ENCODE measurements at regions not wholly inside any gene's neighbourhood (a gene's known extent, or its start where the extent isn't known, plus 50 kb on each side); places are given as distances from the start of the nearest gene placed in this dataset.
"Not testable (repeated sequence)": the region's sequence is repeated elsewhere in the genome, so short reads cannot be mapped to it uniquely, and the experiment has no call there.

DNA sequence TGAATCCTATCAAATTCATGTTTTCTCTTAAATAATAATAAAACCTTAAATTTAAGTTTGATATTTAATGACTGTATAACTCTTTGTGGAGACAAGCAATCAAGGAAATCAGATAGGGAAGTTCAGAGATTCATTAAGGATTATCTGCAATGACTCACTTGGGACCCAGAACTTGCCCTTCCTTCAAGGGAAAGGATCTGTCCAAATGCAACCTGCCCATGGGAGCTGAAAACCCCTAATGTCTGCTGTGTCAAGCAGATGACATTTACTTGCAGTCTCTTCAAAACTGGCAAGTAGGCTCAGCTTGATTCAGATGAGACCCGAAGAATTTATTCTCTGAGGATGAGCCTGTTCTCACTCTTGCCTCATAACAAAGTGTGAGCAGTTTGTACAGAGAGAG, 1577.6 kb downstream of the EFNA5 start:
- no peaks in the 10 kb centered on the region for H3K4me1 Mint-ChIP-seq
- no peak overlapping the region for H3K4me3 Mint-ChIP-seq
- H3K36me3 Mint-ChIP-seq, result no peaks in the 10 kb centered on the region
- H3K27me3 Mint-ChIP-seq, result no peaks in the 10 kb centered on the region
- no peak overlapping the region for H3K27ac Mint-ChIP-seq
- H3K9me3 Mint-ChIP-seq, result peaks cover 5% of the 10 kb centered on the region

DNA sequence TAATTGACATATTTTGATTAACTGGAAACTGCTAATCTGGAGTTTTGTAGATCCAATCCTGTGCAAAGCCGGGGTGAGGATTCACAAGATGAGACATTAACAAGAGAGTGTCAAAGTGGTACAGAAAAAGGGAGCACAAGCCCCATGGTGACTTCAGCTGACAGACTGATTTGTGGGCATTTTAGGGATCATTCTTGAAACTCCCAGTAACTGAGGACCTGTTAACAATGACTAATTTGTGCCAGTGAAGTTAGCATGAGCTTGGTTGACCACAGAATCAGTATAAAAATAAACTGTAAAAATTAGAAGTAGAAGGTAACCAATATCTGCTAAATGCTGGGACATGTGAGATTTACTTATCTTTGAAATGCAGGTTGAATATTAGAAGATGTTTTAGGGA, 1578.3 kb downstream of the EFNA5 start:
- Mint-ChIP-seq H3K27me3 (no peaks in the 10 kb centered on the region), H3K27ac (no peak overlapping the region), H3K4me1 (no peaks in the 10 kb centered on the region), H3K4me3 (no peak overlapping the region), H3K9me3 (peaks cover 5% of the 10 kb centered on the region), H3K36me3 (no peaks in the 10 kb centered on the region)

DNA sequence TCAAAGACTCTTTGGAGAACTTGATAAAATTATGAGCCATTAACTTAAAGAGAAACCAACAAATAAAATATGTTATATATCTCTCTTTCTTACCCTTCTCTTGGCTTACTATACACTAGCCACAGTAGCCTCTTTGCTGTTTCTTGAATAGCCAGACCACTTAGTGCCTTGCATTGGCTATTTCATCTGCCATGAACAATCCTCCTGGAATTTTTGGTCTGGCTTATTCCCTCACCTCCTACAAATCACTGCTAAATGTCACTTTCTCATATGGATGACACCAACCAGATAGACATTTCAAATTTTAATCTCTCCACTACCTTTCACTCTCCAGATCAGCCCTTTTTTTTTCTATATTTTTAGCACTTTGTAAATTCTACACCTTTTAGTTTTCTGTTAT, 1581.7 kb downstream of the EFNA5 start:
- no peak overlapping the region for H3K4me3 Mint-ChIP-seq
- H3K36me3 Mint-ChIP-seq, result no peaks in the 10 kb centered on the region
- H3K27me3 Mint-ChIP-seq, result no peaks in the 10 kb centered on the region
- H3K27ac Mint-ChIP-seq, result no peak overlapping the region
- H3K9me3 Mint-ChIP-seq, result peaks cover 5% of the 10 kb centered on the region
- H3K4me1 Mint-ChIP-seq, result no peaks in the 10 kb centered on the region

DNA sequence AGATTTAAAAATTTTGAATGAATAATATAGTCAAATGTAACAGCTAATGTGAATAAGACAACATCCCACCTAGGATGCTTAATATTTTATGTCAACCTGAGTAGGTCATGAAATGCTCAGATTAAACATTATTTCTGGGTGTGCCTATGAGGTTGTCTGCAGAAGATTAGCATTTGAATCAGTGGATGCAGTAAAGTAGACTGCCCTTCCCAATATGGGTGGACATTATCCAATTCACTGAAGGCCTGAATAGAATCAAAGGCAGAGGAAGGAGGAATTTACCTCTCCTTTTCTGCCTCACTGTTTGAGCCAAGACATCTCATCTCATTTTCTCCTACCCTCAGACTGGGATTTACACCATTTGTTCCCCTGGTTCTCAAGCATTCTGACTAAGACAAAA, 1582.3 kb downstream of the EFNA5 start:
- no peak overlapping the region for H3K4me3 Mint-ChIP-seq
- no peaks in the 10 kb centered on the region for H3K27me3 Mint-ChIP-seq
- H3K4me1 Mint-ChIP-seq, result no peaks in the 10 kb centered on the region
- H3K27ac Mint-ChIP-seq, result no peak overlapping the region
- H3K36me3 Mint-ChIP-seq, result no peaks in the 10 kb centered on the region
- peaks cover 5% of the 10 kb centered on the region for H3K9me3 Mint-ChIP-seq

DNA sequence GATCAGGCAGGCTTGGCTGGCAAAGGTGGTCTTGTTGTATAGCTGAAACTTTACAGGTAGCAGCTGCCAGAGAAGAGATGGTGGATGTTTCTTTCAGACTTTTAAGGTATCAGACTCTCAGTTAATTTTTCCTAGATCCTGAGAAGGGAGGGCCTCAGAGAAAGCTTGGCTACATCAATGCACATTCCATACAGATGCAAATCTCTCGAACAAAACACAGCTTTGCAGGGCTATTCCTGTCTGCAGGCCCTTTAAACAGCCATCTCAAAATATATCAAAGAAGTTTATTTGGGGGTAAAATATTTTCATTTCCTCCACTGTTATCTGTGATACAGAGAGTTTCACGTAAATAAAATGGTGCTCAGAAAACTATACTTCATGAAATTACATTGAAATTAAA, 1584.4 kb downstream of the EFNA5 start:
- no peak overlapping the region for H3K4me3 Mint-ChIP-seq
- H3K4me1 Mint-ChIP-seq, result no peaks in the 10 kb centered on the region
- peaks cover 5% of the 10 kb centered on the region for H3K9me3 Mint-ChIP-seq
- no peaks in the 10 kb centered on the region for H3K27me3 Mint-ChIP-seq
- H3K36me3 Mint-ChIP-seq, result no peaks in the 10 kb centered on the region
- H3K27ac Mint-ChIP-seq, result no peak overlapping the region

DNA sequence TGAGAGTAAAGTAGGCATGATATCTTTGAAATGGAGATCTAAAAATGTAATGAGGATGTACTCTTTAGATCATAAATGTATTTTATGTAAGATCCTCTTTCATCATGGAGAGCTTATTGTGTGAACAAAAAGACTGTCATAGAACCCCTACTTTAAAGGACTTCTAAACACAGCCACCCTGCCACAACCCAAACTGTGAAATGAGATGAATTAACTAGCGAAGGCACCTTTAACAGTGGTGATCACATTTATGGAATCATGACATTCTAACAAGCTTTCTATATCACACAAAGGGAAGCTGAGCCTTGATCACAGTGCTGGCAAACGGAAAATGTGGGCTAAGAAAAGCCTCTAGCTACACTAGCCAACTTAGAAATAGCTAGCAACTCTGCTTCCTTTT, 1585.2 kb downstream of the EFNA5 start:
- no peaks in the 10 kb centered on the region for H3K4me1 Mint-ChIP-seq
- no peak overlapping the region for H3K4me3 Mint-ChIP-seq
- H3K9me3 Mint-ChIP-seq, result peaks cover 5% of the 10 kb centered on the region
- no peaks in the 10 kb centered on the region for H3K27me3 Mint-ChIP-seq
- H3K36me3 Mint-ChIP-seq, result no peaks in the 10 kb centered on the region
- H3K27ac Mint-ChIP-seq, result no peak overlapping the region

DNA sequence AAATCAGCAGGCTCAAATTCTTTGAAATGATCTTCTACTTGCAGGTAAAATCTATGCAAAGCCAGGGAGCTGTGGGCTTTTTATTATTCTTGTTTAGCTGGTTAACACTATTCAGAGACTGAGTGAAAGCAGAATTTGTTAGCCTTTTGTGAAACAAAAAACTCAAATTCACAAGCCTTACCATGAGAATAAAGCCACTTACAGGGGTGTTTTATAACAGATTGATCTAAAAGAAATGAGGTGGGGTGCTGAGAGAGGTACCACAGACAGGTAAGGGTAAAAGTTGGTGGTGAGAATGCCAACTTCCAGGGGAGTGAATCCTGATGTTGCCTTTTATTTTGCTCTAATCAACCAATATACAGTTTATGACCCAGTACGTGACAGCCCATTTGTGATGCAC, 1585.6 kb downstream of the EFNA5 start:
- peaks cover 5% of the 10 kb centered on the region for H3K9me3 Mint-ChIP-seq

DNA sequence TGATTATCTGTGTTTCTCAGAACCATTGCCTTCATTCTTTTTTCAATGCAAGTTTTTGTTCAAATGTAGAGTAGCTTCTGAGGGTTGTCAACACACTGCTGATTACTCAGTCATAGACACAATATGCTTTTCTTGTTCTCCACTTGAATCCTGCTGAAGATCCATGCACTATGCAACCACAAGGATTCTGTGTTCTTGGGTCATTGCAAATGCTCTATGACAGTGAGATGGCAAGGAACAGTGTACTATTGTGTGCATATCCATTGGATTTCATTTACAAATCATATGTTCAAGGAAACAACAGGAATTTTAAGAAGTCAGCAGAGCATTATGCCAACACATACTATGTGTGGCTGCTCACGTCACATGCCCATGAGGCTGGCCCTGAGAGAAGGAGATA, 1590.2 kb downstream of the EFNA5 start:
- no peak overlapping the region for H3K27ac Mint-ChIP-seq
- H3K27me3 Mint-ChIP-seq, result no peaks in the 10 kb centered on the region
- H3K4me3 Mint-ChIP-seq, result no peak overlapping the region
- no peaks in the 10 kb centered on the region for H3K4me1 Mint-ChIP-seq
- no peaks in the 10 kb centered on the region for H3K9me3 Mint-ChIP-seq
- no peaks in the 10 kb centered on the region for H3K36me3 Mint-ChIP-seq

More for the DNA sequence above, 1585.6 kb downstream of the EFNA5 start:
- H3K27me3 Mint-ChIP-seq, result no peaks in the 10 kb centered on the region
- H3K27ac Mint-ChIP-seq, result no peak overlapping the region
- no peak overlapping the region for H3K4me3 Mint-ChIP-seq
- no peaks in the 10 kb centered on the region for H3K4me1 Mint-ChIP-seq
- no peaks in the 10 kb centered on the region for H3K36me3 Mint-ChIP-seq

DNA sequence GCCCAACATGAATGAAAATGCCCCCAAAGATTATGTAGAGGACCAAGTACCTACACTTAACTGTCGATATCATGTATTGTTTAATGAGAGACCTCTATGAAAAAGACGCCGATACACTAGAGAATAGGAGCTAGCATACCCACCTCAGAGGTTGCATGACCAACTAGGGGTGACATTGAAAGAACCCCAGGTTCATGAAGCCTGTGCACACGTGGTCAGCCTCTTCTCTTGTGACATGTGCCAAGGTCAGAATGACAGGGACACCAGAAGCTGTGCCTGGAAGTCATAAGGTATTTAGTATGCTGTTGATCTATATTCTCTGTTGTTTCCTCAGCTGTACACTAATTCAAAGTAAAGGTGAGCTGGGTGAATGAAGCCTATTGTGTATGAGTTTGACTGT, 1594.1 kb downstream of the EFNA5 start:
- no peak overlapping the region for H3K27ac Mint-ChIP-seq
- H3K4me1 Mint-ChIP-seq, result no peaks in the 10 kb centered on the region
- H3K4me3 Mint-ChIP-seq, result no peak overlapping the region
- no peaks in the 10 kb centered on the region for H3K27me3 Mint-ChIP-seq
- H3K9me3 Mint-ChIP-seq, result no peaks in the 10 kb centered on the region
- H3K36me3 Mint-ChIP-seq, result no peaks in the 10 kb centered on the region

DNA sequence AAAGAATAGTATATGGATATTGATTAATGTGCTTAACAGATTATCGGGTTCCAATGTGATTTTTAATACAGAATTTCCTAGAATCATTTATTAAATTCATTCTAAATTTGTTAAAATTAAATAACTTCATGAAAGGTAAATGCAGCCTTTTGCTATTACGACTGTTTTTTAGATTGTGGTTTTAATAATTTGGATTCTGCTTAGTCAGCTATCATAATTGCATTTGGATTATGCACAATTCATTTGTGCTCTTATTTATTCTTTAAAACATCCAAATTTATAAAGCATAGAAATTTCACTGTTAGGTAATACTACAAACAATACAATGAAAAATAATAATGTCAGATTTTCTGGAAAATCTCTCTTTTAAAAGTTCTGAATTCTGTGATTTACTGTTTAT, 1598.5 kb downstream of the EFNA5 start:
- Mint-ChIP-seq H3K4me1 (no peaks in the 10 kb centered on the region), H3K4me3 (no peak overlapping the region), H3K27me3 (no peaks in the 10 kb centered on the region), H3K9me3 (peaks cover 5% of the 10 kb centered on the region), H3K36me3 (no peaks in the 10 kb centered on the region), H3K27ac (no peak overlapping the region)

DNA sequence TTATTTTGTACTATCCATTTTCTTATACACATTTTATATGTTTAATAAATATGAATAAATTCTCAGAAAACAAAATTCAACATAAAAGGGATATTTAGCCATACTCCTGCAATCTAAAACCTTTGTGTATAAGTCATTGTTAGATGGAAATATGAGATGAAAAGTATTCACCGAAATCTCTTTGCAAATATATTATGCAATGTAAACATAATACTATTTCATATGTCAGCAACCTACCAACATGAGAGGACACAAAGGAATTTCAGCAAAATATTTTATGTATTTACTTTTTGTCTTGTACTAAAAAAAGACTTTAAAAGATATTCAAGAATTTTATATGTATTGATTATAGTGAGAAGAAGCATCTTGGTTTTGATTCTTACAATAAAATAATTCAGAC, 1623.4 kb downstream of the EFNA5 start:
- H3K4me1 Mint-ChIP-seq, result no peaks in the 10 kb centered on the region
- no peak overlapping the region for H3K4me3 Mint-ChIP-seq

DNA sequence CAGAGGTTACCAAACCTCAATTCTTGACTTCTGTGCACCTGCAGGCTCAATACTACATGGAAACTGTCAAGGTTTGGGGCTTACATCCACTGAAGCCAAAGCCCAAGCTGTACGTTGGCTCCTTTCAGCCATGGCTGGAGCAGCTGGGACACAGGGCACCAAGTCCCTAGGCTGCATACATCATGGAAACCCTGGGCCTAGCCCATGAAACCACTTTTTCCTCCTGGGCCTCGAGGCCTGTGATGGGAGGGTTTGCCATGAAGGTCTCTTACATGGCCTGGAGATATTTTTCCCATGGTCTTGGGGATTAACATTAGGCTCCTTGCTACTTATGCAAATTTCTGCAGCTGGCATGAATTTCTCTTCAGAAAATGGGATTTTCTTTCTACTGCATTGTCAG, 1638.7 kb downstream of the EFNA5 start:
- H3K4me1 Mint-ChIP-seq, H3K36me3 Mint-ChIP-seq, H3K27ac Mint-ChIP-seq, H3K4me3 Mint-ChIP-seq, H3K27me3 Mint-ChIP-seq, H3K9me3 Mint-ChIP-seq: not testable (repeated sequence)

More for the DNA sequence above, 1623.4 kb downstream of the EFNA5 start:
- H3K27me3 Mint-ChIP-seq, result no peaks in the 10 kb centered on the region
- H3K27ac Mint-ChIP-seq, result no peak overlapping the region
- no peaks in the 10 kb centered on the region for H3K36me3 Mint-ChIP-seq
- H3K9me3 Mint-ChIP-seq, result no peaks in the 10 kb centered on the region

DNA sequence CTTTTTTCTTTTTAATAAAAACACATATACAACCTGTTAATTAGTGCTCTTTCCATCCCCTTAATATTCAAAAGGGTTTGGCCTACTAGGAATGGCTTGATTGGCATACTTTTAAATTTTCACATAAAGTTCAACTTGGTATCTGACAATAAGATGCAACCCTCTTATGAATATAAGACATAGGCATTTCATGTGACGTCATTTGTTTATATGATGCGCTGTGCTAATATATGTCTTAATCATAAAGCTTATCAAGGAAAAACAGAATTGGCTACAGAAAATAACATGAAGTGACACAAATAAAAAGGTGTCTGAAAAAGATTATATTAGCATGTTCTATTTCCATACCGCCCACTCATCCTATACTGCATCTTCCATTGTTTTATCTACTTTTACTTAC, 1642.4 kb downstream of the EFNA5 start:
- no peaks in the 10 kb centered on the region for H3K36me3 Mint-ChIP-seq
- H3K27ac Mint-ChIP-seq, result no peak overlapping the region
- no peak overlapping the region for H3K4me3 Mint-ChIP-seq
- no peaks in the 10 kb centered on the region for H3K27me3 Mint-ChIP-seq
- H3K4me1 Mint-ChIP-seq, result no peaks in the 10 kb centered on the region
- H3K9me3 Mint-ChIP-seq, result peaks cover 17% of the 10 kb centered on the region

DNA sequence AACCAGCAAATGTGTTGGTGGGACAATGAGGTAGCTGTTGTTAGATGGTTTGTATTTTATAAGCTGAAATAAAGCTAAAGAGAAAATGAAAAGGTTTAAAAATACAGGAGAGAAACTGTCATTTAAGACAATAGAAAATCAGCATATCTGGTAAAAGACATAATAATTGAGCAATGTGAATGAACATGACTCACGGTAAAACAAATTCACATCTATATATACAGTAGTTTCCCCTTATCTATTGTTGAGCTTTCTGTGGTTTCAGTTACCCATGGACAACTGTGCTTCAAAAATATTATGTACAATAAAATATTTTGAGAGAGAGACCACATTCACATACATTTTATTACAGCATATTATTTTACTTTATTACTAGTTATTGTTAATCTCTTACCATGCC, 1649.8 kb downstream of the EFNA5 start:
- H3K4me3 Mint-ChIP-seq, result no peak overlapping the region
- no peaks in the 10 kb centered on the region for H3K4me1 Mint-ChIP-seq
- H3K36me3 Mint-ChIP-seq, result no peaks in the 10 kb centered on the region
- no peaks in the 10 kb centered on the region for H3K27me3 Mint-ChIP-seq
- peaks cover 26% of the 10 kb centered on the region for H3K9me3 Mint-ChIP-seq
- no peak overlapping the region for H3K27ac Mint-ChIP-seq

DNA sequence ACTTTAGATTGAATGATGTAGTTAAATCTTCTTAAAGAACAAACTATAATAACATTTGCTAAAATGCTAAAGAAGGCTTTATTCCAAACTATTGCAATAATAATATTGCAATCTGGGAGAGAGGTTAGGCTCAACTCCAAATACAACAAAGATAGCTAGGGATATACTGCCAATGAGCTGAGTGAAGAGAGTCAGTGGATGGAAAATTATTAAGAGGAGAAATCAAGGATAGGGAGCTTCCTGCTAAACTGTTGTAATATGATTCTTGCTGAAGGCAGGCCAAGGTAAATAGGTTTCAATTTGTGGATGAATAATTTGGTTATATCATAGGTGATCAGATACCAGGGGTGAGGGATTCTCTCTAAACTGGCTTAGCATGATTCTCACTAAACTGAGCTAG, 1651.5 kb downstream of the EFNA5 start:
- H3K4me1 Mint-ChIP-seq, result no peaks in the 10 kb centered on the region
- H3K27ac Mint-ChIP-seq, result no peak overlapping the region
- H3K36me3 Mint-ChIP-seq, result no peaks in the 10 kb centered on the region
- H3K27me3 Mint-ChIP-seq, result no peaks in the 10 kb centered on the region
- H3K4me3 Mint-ChIP-seq, result no peak overlapping the region
- peaks cover 20% of the 10 kb centered on the region for H3K9me3 Mint-ChIP-seq

DNA sequence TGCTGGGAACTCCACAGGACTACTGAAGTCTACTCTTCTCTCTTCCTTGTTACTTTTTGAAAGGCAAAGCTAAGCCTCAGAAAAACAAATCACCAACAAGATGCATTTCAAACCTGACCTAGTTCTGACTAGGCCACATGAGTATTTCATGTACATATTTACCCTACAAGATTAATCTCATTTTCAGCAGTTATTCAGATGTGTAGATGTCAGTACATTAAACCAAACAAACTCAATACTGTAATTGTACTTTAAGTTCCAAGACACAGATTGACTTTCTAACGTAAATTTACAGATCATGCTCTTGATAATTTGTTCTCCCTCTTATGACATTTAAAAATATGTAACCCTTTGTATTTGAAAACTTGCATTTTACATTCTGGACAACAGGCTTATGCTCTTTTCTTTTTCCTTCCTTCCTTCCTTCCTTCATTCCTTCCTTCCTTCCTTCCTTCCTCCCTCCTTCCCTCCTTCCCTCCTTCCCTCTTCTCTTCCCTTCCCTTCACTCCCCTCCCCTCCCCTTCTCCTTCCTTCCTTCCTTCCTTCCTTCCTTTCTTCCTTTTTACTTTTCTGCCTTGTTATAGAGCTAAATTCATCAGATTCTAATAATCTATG, 1653.4 kb downstream of the EFNA5 start:
- Mint-ChIP-seq H3K4me1 (no peaks in the 10 kb centered on the region), H3K27me3 (no peaks in the 10 kb centered on the region), H3K4me3 (no peak overlapping the region), H3K36me3 (no peaks in the 10 kb centered on the region), H3K9me3 (peaks cover 16% of the 10 kb centered on the region), H3K27ac (no peak overlapping the region)

DNA sequence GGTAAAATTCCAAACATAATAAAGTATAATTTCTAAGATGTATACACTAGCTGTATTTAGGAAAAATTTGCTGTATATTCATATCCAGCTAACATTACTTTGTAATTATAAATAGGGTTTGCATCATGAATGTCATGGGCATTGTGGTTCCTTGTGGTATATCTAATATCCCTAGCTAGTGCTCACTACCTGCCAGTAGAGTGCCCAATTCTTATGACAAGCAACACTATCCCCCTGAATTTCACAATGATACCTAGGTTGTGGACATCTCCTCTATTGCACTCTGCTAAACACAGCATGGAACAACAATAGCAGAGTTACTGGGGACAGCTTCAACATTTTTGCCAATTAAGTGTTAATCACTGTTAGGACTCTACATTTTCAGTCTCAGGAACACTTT, 1656.5 kb downstream of the EFNA5 start:
- Mint-ChIP-seq H3K9me3 (peaks cover 22% of the 10 kb centered on the region), H3K4me1 (no peaks in the 10 kb centered on the region), H3K4me3 (no peak overlapping the region), H3K36me3 (no peaks in the 10 kb centered on the region), H3K27ac (no peak overlapping the region), H3K27me3 (no peaks in the 10 kb centered on the region)

Measured in activated naive CD4-positive, alpha-beta T cell treated with anti-CD3 and anti-CD28 coated beads, Interleukin-2, amount 50 U/mL, for 24 hours (primary cell).